Uterus (tissue), 2 donors: ENCODE measurements at regions not wholly inside any gene's neighbourhood (a gene's known extent, or its start where the extent isn't known, plus 50 kb on each side); places are given as distances from the start of the nearest gene placed in this dataset.

Experiments used
- POLR2A ChIP-seq, 2 donors: fragments of 450-650 bp; IDR thresholded peaks; one replicate each; pipeline ENCODE4 v1.6.1; 2016; ENCODE audit warnings: antibody characterized with exemption in 2 of 2, mild to moderate bottlenecking in 1 of 2, moderate library complexity in 1 of 2
- TF ChIP-seq, protein P1 (sequence below), 4 experiments: fragments of 200-600 bp in 2 of 4; fragments of 450-650 bp in 2 of 4; sonication (generic) in 2 of 4; IDR thresholded peaks; one replicate each; pipeline ENCODE4 v1.5.1; 2016 to 2019; ENCODE audit warnings: antibody characterized with exemption in 4 of 4, mild to moderate bottlenecking in 2 of 4, moderate library complexity in 1 of 4

GRCh38 chr18:68314403-68314802 is 400.5 kb downstream of the TMX3 start:
- TF ChIP-seq, protein P1, sequence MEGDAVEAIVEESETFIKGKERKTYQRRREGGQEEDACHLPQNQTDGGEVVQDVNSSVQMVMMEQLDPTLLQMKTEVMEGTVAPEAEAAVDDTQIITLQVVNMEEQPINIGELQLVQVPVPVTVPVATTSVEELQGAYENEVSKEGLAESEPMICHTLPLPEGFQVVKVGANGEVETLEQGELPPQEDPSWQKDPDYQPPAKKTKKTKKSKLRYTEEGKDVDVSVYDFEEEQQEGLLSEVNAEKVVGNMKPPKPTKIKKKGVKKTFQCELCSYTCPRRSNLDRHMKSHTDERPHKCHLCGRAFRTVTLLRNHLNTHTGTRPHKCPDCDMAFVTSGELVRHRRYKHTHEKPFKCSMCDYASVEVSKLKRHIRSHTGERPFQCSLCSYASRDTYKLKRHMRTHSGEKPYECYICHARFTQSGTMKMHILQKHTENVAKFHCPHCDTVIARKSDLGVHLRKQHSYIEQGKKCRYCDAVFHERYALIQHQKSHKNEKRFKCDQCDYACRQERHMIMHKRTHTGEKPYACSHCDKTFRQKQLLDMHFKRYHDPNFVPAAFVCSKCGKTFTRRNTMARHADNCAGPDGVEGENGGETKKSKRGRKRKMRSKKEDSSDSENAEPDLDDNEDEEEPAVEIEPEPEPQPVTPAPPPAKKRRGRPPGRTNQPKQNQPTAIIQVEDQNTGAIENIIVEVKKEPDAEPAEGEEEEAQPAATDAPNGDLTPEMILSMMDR (IDR thresholded peaks at IDR 0.05): no peak
- TF ChIP-seq POLR2A (IDR thresholded peaks at IDR 0.05): no peak
